ENCODE measurements at regions not wholly inside any gene's neighbourhood (a gene's known extent, or its start where the extent isn't known, plus 50 kb on each side); places are given as distances from the start of the nearest gene placed in this dataset.

GRCh38 chr17:69762766-69763165 is 312.3 kb upstream of the KCNJ16 start:
- no CpG with 5 or more reads among the region's 2 CpGs for WGBS (ENCODE audit: insufficient coverage)
- Histone ChIP-seq H3K36me3 (ENCODE audit: control insufficient read depth in 2 of 2, extremely low read depth in 1 of 2, insufficient read depth in 1 of 2, low read length in 1 of 2) (no peaks in the 10 kb centered on the region), H3K27ac (ENCODE audit: low read length) (no peak overlapping the region), H3K4me3 (ENCODE audit: control insufficient read depth in 1 of 2, extremely low read depth in 1 of 2, low read length in 1 of 2) (no peak overlapping the region), H3K4me1 (ENCODE audit: control insufficient read depth in 1 of 2, extremely low read depth in 1 of 2, insufficient read depth in 2 of 2, low read length in 2 of 2) (no peaks in the 10 kb centered on the region), H3K9me3 (no peaks in the 10 kb centered on the region), H3K27me3 (replicated peaks in 1 of 2; ENCODE audit: control insufficient read depth in 2 of 2, extremely low read depth in 1 of 2, insufficient read depth in 2 of 2, low read length in 1 of 2) (no peaks in the 10 kb centered on the region)
- H3K36me3 Mint-ChIP-seq = no peaks in the 10 kb centered on the region
- no peak overlapping the region for H3K27ac Mint-ChIP-seq
- H3K4me1 Mint-ChIP-seq = no peaks in the 10 kb centered on the region
- DNase-seq (no peak), ATAC-seq (replicated peaks in 1 of 4) (no peak)
- peaks cover 0 to 2% (median 0%) of the 10 kb centered on the region in 3 donors for H3K9me3 Mint-ChIP-seq
- POLR2A ChIA-PET = no interaction called here
- H3K27me3 Mint-ChIP-seq = peaks cover 0 to 5% of the 10 kb centered on the region in 2 donors
- H3K4me3 Mint-ChIP-seq = no peak overlapping the region
- CTCF ChIA-PET = no interaction called here

GRCh38 chr17:69763503-69763902 is 311.5 kb upstream of the KCNJ16 start:
- H3K4me1 Mint-ChIP-seq = no peaks in the 10 kb centered on the region
- H3K27ac Mint-ChIP-seq = no peak overlapping the region
- H3K9me3 Mint-ChIP-seq = peaks cover 0 to 2% (median 0%) of the 10 kb centered on the region in 3 donors
- no peaks in the 10 kb centered on the region for H3K9me3 ChIP-seq
- H3K4me3 ChIP-seq (ENCODE audit: control insufficient read depth in 1 of 2, extremely low read depth in 1 of 2, low read length in 1 of 2) = no peak overlapping the region
- no peaks in the 10 kb centered on the region for H3K27me3 ChIP-seq (replicated peaks in 1 of 2; ENCODE audit: control insufficient read depth in 2 of 2, extremely low read depth in 1 of 2, insufficient read depth in 2 of 2, low read length in 1 of 2)
- WGBS (ENCODE audit: insufficient coverage) = 96% methylated on average over 2 of the region's 3 CpGs
- no peaks in the 10 kb centered on the region for H3K27me3 Mint-ChIP-seq
- ChIA-PET CTCF (no interaction called here), POLR2A (no interaction called here)
- DNase-seq (no peak), ATAC-seq (replicated peaks in 1 of 4) (no peak)
- H3K36me3 Mint-ChIP-seq = no peaks in the 10 kb centered on the region
- no peak overlapping the region for H3K4me3 Mint-ChIP-seq
- H3K4me1 ChIP-seq (ENCODE audit: control insufficient read depth in 1 of 2, extremely low read depth in 1 of 2, insufficient read depth in 2 of 2, low read length in 2 of 2) = no peaks in the 10 kb centered on the region
- H3K27ac ChIP-seq (ENCODE audit: low read length) = no peak overlapping the region
- H3K36me3 ChIP-seq (ENCODE audit: control insufficient read depth in 2 of 2, extremely low read depth in 1 of 2, insufficient read depth in 1 of 2, low read length in 1 of 2) = no peaks in the 10 kb centered on the region

DNA sequence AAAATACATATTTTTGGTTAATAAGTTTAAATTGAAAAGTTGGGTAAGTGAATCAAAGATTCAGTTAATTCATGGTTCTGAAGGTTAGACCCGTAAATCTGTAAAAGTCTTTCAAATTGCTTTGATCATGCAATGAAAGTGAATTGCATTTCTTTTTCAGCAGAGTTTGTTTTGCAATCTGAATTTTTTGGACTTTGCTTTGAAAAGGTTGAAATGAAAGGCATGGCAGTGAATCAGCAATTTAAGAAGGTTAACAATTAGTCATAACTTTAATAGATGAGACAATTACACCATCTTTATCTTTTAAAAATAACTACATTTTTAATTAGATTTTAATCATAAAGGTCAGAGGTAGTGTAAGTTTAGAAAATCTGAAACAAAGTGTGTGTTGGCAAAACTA is 310.9 kb upstream of the KCNJ16 start:
- ATAC-seq (replicated peaks in 1 of 4) = no peak
- Histone ChIP-seq H3K4me1 (ENCODE audit: control insufficient read depth in 1 of 2, extremely low read depth in 1 of 2, insufficient read depth in 2 of 2, low read length in 2 of 2) (no peaks in the 10 kb centered on the region), H3K27ac (ENCODE audit: low read length) (no peak overlapping the region), H3K9me3 (no peaks in the 10 kb centered on the region), H3K36me3 (ENCODE audit: control insufficient read depth in 2 of 2, extremely low read depth in 1 of 2, insufficient read depth in 1 of 2, low read length in 1 of 2) (no peaks in the 10 kb centered on the region), H3K4me3 (ENCODE audit: control insufficient read depth in 1 of 2, extremely low read depth in 1 of 2, low read length in 1 of 2) (no peak overlapping the region), H3K27me3 (replicated peaks in 1 of 2; ENCODE audit: control insufficient read depth in 2 of 2, extremely low read depth in 1 of 2, insufficient read depth in 2 of 2, low read length in 1 of 2) (no peaks in the 10 kb centered on the region)
- Mint-ChIP-seq H3K4me3 (no peak overlapping the region), H3K27me3 (no peaks in the 10 kb centered on the region), H3K27ac (no peak overlapping the region), H3K4me1 (no peaks in the 10 kb centered on the region), H3K36me3 (no peaks in the 10 kb centered on the region), H3K9me3 (peaks cover 0 to 2% (median 2%) of the 10 kb centered on the region in 3 donors)
- 67% methylated on average over 1 of the region's 1 CpG for WGBS (ENCODE audit: insufficient coverage)
- DNase-seq = no peak
- ChIA-PET CTCF (no interaction called here), POLR2A (no interaction called here)

- DNase-seq (no peak), ATAC-seq (replicated peaks in 1 of 4) (no peak)
- ChIA-PET CTCF (no interaction called here), POLR2A (no interaction called here)
- Mint-ChIP-seq H3K36me3 (no peaks in the 10 kb centered on the region), H3K27ac (no peak overlapping the region), H3K9me3 (peaks cover 8 to 11% (median 9%) of the 10 kb centered on the region in 3 donors), H3K4me1 (no peaks in the 10 kb centered on the region), H3K4me3 (no peak overlapping the region), H3K27me3 (peaks cover 3 to 6% of the 10 kb centered on the region in 2 donors)
- WGBS (ENCODE audit: insufficient coverage) = 80% methylated on average over 1 of the region's 4 CpGs
- Histone ChIP-seq H3K36me3 (ENCODE audit: control insufficient read depth in 2 of 2, extremely low read depth in 1 of 2, insufficient read depth in 1 of 2, low read length in 1 of 2) (no peaks in the 10 kb centered on the region), H3K4me3 (ENCODE audit: control insufficient read depth in 1 of 2, extremely low read depth in 1 of 2, low read length in 1 of 2) (no peak overlapping the region), H3K27ac (ENCODE audit: low read length) (no peak overlapping the region), H3K9me3 (no peaks in the 10 kb centered on the region), H3K27me3 (replicated peaks in 1 of 2; ENCODE audit: control insufficient read depth in 2 of 2, extremely low read depth in 1 of 2, insufficient read depth in 2 of 2, low read length in 1 of 2) (no peaks in the 10 kb centered on the region), H3K4me1 (ENCODE audit: control insufficient read depth in 1 of 2, extremely low read depth in 1 of 2, insufficient read depth in 2 of 2, low read length in 2 of 2) (no peaks in the 10 kb centered on the region)
Measured at GRCh38 chr17:69769050-69769449, 306.0 kb upstream of the KCNJ16 start.

GRCh38 chr17:69773081-69773480 is 301.9 kb upstream of the KCNJ16 start:
- Mint-ChIP-seq H3K27me3 (peaks cover 6 to 7% of the 10 kb centered on the region in 2 donors), H3K36me3 (no peaks in the 10 kb centered on the region), H3K4me1 (no peaks in the 10 kb centered on the region), H3K27ac (no peak overlapping the region), H3K4me3 (no peak overlapping the region), H3K9me3 (peaks cover 9 to 13% (median 11%) of the 10 kb centered on the region in 3 donors)
- no peak for DNase-seq
- ATAC-seq (replicated peaks in 1 of 4) = no peak
- Histone ChIP-seq H3K27me3 (replicated peaks in 1 of 2; ENCODE audit: control insufficient read depth in 2 of 2, extremely low read depth in 1 of 2, insufficient read depth in 2 of 2, low read length in 1 of 2) (no peaks in the 10 kb centered on the region), H3K36me3 (ENCODE audit: control insufficient read depth in 2 of 2, extremely low read depth in 1 of 2, insufficient read depth in 1 of 2, low read length in 1 of 2) (no peaks in the 10 kb centered on the region), H3K4me1 (ENCODE audit: control insufficient read depth in 1 of 2, extremely low read depth in 1 of 2, insufficient read depth in 2 of 2, low read length in 2 of 2) (no peaks in the 10 kb centered on the region), H3K9me3 (no peaks in the 10 kb centered on the region), H3K27ac (ENCODE audit: low read length) (no peak overlapping the region), H3K4me3 (ENCODE audit: control insufficient read depth in 1 of 2, extremely low read depth in 1 of 2, low read length in 1 of 2) (no peak overlapping the region)
- WGBS (ENCODE audit: insufficient coverage) = no CpG with 5 or more reads among the region's 3 CpGs
- ChIA-PET CTCF (interaction anchor here in 1 of 2 donors (0.6 kb wide), 1 partner anchor 165 kb away, joined by 3 read pairs; no protein-coding TSS in a partner anchor), POLR2A (no interaction called here)

DNA sequence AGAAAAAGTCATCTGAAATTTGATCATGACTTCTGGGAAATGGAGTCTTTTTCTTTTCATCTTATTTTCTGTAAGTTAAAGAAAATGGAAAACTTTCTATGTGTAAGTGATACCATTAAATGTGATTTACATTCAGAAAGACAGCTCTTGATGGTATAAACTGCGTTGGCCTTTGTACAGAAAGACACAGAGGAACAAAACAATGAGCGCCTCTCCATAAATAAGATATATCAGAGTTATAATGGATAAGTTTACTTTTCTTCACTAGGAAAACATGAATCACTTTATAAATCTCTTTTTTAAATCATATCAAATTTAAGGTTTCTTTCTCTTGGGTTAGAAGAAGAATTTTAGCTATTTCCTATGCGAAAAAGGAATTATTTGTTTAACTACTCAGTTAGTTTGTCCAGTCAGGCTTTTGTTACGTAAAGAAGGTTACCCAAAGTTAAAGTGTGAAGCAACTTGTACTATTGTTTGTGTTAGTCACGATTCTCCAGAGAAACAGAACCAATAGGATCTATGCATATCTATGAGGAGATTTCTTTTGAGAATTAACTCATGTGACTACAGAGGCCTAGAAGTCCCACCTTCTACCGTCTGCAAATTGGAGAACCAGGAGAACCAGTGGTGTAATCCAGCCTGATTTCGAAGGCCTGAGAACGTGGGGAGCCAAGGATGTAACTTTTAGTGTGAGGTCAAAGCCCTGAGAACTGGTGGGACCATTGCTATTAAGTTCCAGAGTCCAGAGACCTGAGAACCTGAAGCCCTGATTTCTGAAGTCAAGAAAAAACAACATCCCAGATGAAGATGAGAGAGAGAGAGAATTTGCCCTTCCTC is 295.4 kb upstream of the KCNJ16 start:
- Mint-ChIP-seq H3K4me3 (no peak overlapping the region), H3K4me1 (no peaks in the 10 kb centered on the region), H3K36me3 (no peaks in the 10 kb centered on the region), H3K27ac (no peak overlapping the region), H3K27me3 (peaks cover 0 to 4% of the 10 kb centered on the region in 2 donors), H3K9me3 (peaks cover 4 to 11% (median 8%) of the 10 kb centered on the region in 3 donors)
- DNase-seq (no peak), ATAC-seq (replicated peaks in 1 of 4) (no peak)
- Histone ChIP-seq H3K4me3 (ENCODE audit: control insufficient read depth in 1 of 2, extremely low read depth in 1 of 2, low read length in 1 of 2) (no peak overlapping the region), H3K36me3 (ENCODE audit: control insufficient read depth in 2 of 2, extremely low read depth in 1 of 2, insufficient read depth in 1 of 2, low read length in 1 of 2) (no peaks in the 10 kb centered on the region), H3K4me1 (ENCODE audit: control insufficient read depth in 1 of 2, extremely low read depth in 1 of 2, insufficient read depth in 2 of 2, low read length in 2 of 2) (no peaks in the 10 kb centered on the region), H3K9me3 (no peaks in the 10 kb centered on the region), H3K27me3 (replicated peaks in 1 of 2; ENCODE audit: control insufficient read depth in 2 of 2, extremely low read depth in 1 of 2, insufficient read depth in 2 of 2, low read length in 1 of 2) (no peaks in the 10 kb centered on the region), H3K27ac (ENCODE audit: low read length) (no peak overlapping the region)
- WGBS (ENCODE audit: insufficient coverage) = 80% methylated on average over 2 of the region's 8 CpGs
- ChIA-PET CTCF (no interaction called here), POLR2A (no interaction called here)

Data from T-cell (primary cell).